ENCODE measurements at regions not wholly inside any gene's neighbourhood (a gene's known extent, or its start where the extent isn't known, plus 50 kb on each side); places are given as distances from the start of the nearest gene placed in this dataset.
"Not testable (repeated sequence)": the region's sequence is repeated elsewhere in the genome, so short reads cannot be mapped to it uniquely, and the experiment has no call there.

DNA sequence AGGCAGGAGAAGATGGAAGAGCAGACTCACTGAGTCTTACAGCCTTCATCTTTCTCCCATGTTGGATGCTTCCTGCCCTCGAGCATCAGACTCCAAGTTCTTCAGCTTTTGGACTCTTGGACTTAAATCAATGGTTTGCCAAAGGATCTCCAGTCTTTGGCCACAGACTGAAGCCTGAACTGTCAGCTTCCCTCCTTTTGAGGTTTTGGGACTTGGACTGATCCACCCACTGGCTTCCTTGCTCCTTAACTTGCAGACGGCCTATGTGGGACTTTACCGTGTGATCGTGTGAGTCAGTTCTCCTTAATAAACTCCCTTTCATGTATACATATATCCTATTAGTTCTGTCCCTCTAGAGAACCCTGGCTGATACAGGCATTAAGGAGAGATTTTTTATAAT, 62.4 kb upstream of the TNIK start:
- Histone ChIP-seq H3K4me3 (no peak overlapping the region), H3K4me1 (no peaks in the 10 kb centered on the region), H3K27me3 (no peaks in the 10 kb centered on the region), H3K36me3 (no peaks in the 10 kb centered on the region), H3K27ac (no peak overlapping the region), H3K9me3 (no peaks in the 10 kb centered on the region)
- no peak for DNase-seq
- ATAC-seq = no peak
- intact Hi-C loops (cut with DNase I) = no loop called here
- TF ChIP-seq, protein P1, sequence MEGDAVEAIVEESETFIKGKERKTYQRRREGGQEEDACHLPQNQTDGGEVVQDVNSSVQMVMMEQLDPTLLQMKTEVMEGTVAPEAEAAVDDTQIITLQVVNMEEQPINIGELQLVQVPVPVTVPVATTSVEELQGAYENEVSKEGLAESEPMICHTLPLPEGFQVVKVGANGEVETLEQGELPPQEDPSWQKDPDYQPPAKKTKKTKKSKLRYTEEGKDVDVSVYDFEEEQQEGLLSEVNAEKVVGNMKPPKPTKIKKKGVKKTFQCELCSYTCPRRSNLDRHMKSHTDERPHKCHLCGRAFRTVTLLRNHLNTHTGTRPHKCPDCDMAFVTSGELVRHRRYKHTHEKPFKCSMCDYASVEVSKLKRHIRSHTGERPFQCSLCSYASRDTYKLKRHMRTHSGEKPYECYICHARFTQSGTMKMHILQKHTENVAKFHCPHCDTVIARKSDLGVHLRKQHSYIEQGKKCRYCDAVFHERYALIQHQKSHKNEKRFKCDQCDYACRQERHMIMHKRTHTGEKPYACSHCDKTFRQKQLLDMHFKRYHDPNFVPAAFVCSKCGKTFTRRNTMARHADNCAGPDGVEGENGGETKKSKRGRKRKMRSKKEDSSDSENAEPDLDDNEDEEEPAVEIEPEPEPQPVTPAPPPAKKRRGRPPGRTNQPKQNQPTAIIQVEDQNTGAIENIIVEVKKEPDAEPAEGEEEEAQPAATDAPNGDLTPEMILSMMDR (IDR thresholded peaks at IDR 0.05) = no peak

DNA sequence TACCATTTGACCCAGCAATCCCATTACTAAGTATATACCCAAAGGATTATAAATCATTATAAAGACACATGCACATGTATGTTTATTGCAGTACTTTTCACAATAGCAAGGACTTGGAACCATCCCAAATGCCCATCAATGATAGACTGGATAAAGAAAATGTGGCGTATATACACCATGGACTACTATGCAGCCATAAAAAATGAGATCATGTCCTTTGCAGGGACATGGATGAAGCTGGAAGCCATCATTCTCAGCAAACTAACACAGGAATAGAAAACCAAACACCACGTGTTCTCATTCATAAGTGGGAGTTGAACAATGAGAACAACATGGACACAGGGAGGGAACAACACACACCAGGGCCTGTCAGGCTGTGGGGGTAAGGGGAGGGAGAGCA, 59.2 kb upstream of the TNIK start:
- ATAC-seq; DNase-seq; H3K4me3 ChIP-seq; H3K4me1 ChIP-seq; H3K27ac ChIP-seq; H3K27me3 ChIP-seq; intact Hi-C loops (cut with DNase I); H3K9me3 ChIP-seq; H3K36me3 ChIP-seq: not testable (repeated sequence)

DNA sequence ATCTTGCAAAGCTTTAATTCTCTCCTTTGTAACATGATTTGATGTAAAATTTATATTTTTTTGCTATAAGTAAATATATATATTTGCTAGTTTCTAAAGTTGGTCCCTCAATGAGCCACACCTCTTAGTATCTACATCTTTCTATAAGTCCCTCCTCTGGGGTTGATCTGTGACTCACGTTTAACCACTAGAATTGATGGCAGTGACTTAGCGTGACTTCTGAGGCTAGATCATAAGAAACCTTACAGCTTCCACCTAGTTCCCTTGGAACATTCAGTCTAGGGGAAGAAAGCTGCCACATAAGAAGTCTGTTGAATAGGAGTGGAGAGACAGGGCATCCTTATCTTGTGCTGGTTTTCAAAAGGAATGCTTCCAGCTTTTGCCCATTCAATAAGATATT, 56.6 kb upstream of the TNIK start:
- DNase-seq (no peak), ATAC-seq (no peak)
- Histone ChIP-seq H3K27ac (no peak overlapping the region), H3K36me3 (no peaks in the 10 kb centered on the region), H3K27me3 (no peaks in the 10 kb centered on the region), H3K4me3 (no peak overlapping the region), H3K9me3 (no peaks in the 10 kb centered on the region), H3K4me1 (no peaks in the 10 kb centered on the region)
- intact Hi-C loops (cut with DNase I) = no loop called here
- TF ChIP-seq, protein P1 (IDR thresholded peaks at IDR 0.05) = no peak

DNA sequence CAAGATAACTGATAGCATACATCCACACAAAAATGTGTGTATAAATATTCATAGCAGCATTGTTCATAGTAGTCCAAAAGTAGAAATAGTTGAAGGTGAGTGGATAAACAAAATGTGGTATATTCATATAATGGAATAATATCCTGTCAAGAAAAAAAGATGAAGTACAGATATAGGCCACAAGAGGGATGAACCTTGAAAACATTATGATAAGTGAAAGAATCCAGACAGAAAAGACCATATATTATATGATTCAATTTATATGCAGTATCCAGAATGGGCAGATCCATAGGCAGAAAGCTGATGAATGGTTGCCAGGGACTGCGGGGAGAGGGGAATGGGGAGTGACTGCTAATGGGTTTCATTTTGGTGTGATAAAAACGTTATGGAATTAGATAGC, 54.3 kb upstream of the TNIK start:
- DNase-seq (no peak), ATAC-seq (no peak)
- intact Hi-C loops (cut with DNase I) = no loop called here
- Histone ChIP-seq H3K4me3 (no peak overlapping the region), H3K27me3 (no peaks in the 10 kb centered on the region), H3K27ac (no peak overlapping the region), H3K9me3 (no peaks in the 10 kb centered on the region), H3K4me1 (no peaks in the 10 kb centered on the region), H3K36me3 (no peaks in the 10 kb centered on the region)
- TF ChIP-seq, protein P1 (IDR thresholded peaks at IDR 0.05) = no peak

DNA sequence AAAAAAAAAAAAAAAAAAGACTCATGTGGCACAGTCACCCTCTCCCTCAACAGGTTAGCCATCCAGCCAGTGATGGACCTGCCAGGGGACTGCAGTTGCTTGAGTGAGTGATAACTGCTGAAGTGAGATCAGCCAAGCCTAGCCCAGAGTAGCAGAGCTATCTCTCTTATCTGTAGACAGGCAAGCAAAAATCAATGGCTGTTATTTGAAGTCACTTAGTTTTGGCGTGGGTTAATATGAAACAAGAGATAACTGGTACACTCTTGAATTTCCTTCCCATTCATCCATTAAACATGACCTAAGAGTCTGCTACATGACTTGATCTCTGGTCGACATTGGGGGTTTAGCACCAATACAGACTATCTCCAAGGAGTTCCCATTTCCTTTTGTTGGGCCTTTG, 51.2 kb upstream of the TNIK start:
- TF ChIP-seq, protein P1 (IDR thresholded peaks at IDR 0.05) = no peak
- Histone ChIP-seq H3K36me3 (no peaks in the 10 kb centered on the region), H3K4me1 (no peaks in the 10 kb centered on the region), H3K27ac (no peak overlapping the region), H3K4me3 (no peak overlapping the region), H3K27me3 (no peaks in the 10 kb centered on the region), H3K9me3 (no peaks in the 10 kb centered on the region)
- DNase-seq (no peak), ATAC-seq (no peak)
- intact Hi-C loops (cut with DNase I) = no loop called here
